Ovary (tissue), 3 donors: ENCODE measurements at regions not wholly inside any gene's neighbourhood (a gene's known extent, or its start where the extent isn't known, plus 50 kb on each side); places are given as distances from the start of the nearest gene placed in this dataset.

ENCODE experiments used
- EP300 ChIP-seq: sonication (generic); formaldehyde crosslinking; IDR thresholded peaks from one replicate; pipeline ENCODE4 v1.6.1; 2017; ENCODE audit warnings: antibody characterized with exemption
- POLR2A ChIP-seq: fragments of 450-650 bp; IDR thresholded peaks from one replicate; pipeline ENCODE4 v1.6.1; 2017; ENCODE audit warnings: antibody characterized with exemption, mild to moderate bottlenecking, moderate library complexity
- TF ChIP-seq, protein P1 (sequence below), 3 donors: fragments of 450-650 bp in 2 of 3; fragments of 200-600 bp in 1 of 3; IDR thresholded peaks; one replicate each; pipeline versions ENCODE4 v1.5.1 to v1.8.0; 2016 to 2022; ENCODE audit warnings: antibody characterized with exemption in 3 of 3, mild to moderate bottlenecking in 1 of 3
- donor health status: DM: no; HTN: no; CAD: no.

DNA sequence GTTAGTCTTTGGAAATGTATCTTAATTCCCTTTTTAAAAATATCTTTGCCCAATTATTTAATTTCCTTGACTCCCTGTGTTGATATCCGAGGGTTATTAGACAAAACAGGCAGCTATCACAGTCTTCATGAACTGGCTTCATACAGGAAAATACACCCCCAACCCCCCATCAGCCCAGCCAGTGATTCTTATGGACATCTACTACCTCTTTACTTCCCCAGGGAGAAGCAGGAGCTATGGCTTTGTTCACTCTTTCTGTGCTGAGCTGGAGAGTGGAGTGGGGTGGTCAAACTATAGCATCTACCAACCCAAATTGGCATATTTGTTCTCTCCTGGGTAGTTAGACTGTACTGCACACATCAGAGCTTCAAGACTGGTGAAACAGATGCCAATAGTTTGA is 134.4 kb upstream of the SLC38A2 start:
- TF ChIP-seq POLR2A (no peak), EP300 (no peak)
- TF ChIP-seq, protein P1, sequence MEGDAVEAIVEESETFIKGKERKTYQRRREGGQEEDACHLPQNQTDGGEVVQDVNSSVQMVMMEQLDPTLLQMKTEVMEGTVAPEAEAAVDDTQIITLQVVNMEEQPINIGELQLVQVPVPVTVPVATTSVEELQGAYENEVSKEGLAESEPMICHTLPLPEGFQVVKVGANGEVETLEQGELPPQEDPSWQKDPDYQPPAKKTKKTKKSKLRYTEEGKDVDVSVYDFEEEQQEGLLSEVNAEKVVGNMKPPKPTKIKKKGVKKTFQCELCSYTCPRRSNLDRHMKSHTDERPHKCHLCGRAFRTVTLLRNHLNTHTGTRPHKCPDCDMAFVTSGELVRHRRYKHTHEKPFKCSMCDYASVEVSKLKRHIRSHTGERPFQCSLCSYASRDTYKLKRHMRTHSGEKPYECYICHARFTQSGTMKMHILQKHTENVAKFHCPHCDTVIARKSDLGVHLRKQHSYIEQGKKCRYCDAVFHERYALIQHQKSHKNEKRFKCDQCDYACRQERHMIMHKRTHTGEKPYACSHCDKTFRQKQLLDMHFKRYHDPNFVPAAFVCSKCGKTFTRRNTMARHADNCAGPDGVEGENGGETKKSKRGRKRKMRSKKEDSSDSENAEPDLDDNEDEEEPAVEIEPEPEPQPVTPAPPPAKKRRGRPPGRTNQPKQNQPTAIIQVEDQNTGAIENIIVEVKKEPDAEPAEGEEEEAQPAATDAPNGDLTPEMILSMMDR (IDR thresholded peaks at IDR 0.05), result no peak
